Keratinocyte (primary cell): ENCODE measurements at regions not wholly inside any gene's neighbourhood (a gene's known extent, or its start where the extent isn't known, plus 50 kb on each side); places are given as distances from the start of the nearest gene placed in this dataset.

Experiments used
- DNase-seq: peaks from one replicate; pipeline ENCODE4 v3.0.0-alpha.2; 2011; ENCODE audit warnings: low read depth, missing footprints, low spot score
- FAIRE-seq: peaks from 2 replicates; lab custom pipeline; 2011; peaks lifted over from hg19 to GRCh38; lab: Jason Lieb, UNC
- H2AFZ ChIP-seq: 2 replicates; pipeline ENCODE4 v1.6.0; 2012; ENCODE audit warnings: low read length, control low read depth, inconsistent platforms; ENCODE audit not compliant: control insufficient read depth
- H3K27ac ChIP-seq: 2 replicates; pipeline ENCODE4 v1.5.1; 2011; ENCODE audit warnings: low read length; ENCODE audit not compliant: control insufficient read depth, insufficient read depth
- H3K27me3 ChIP-seq: 3 replicates; pipeline ENCODE4 v1.6.0; 2011; ENCODE audit warnings: low read length; ENCODE audit not compliant: control insufficient read depth, insufficient read depth; ENCODE audit errors: extremely low read depth
- H3K36me3 ChIP-seq, 2 experiments: 2 replicates in 1 of 2; 3 replicates in 1 of 2; pipeline ENCODE4 v1.5.1; 2011; ENCODE audit warnings: low read length in 2 of 2, mild to moderate bottlenecking in 1 of 2; ENCODE audit not compliant: control insufficient read depth in 2 of 2, insufficient read depth in 2 of 2; ENCODE audit errors: extremely low read depth in 1 of 2
- H3K4me1 ChIP-seq: 3 replicates; pipeline ENCODE4 v1.5.1; 2011; ENCODE audit warnings: low read length; ENCODE audit not compliant: control insufficient read depth, insufficient read depth; ENCODE audit errors: extremely low read depth
- H3K4me2 ChIP-seq: 3 replicates; pipeline ENCODE4 v1.6.0; 2011; ENCODE audit warnings: low read depth, low read length; ENCODE audit not compliant: control insufficient read depth, insufficient read depth; ENCODE audit errors: extremely low read depth
- H3K4me3 ChIP-seq, 3 experiments: fragments of 200-600 bp in 1 of 3; sonication (generic) in 1 of 3; 2 replicates in 2 of 3; 3 replicates in 1 of 3; pipeline ENCODE4 v1.5.1; 2011 to 2016; ENCODE audit warnings: low read length in 3 of 3, mild to moderate bottlenecking in 3 of 3, control low read depth in 2 of 3, inconsistent platforms in 1 of 3, low read depth in 1 of 3, mixed read lengths in 1 of 3, mixed run types in 1 of 3, moderate library complexity in 1 of 3; ENCODE audit not compliant: control insufficient read depth in 2 of 3, insufficient read depth in 2 of 3; ENCODE audit errors: extremely low read depth in 1 of 3
- H3K79me2 ChIP-seq: 2 replicates; pipeline ENCODE4 v1.6.0; 2012; ENCODE audit warnings: low read length; ENCODE audit not compliant: control insufficient read depth, insufficient read depth
- H3K9ac ChIP-seq: 3 replicates; pipeline ENCODE4 v1.6.0; 2011; ENCODE audit warnings: low read length; ENCODE audit not compliant: control insufficient read depth, insufficient read depth; ENCODE audit errors: extremely low read depth
- H3K9me1 ChIP-seq: 3 replicates; pipeline ENCODE4 v1.6.0; 2011; ENCODE audit warnings: low read length; ENCODE audit not compliant: control insufficient read depth, insufficient read depth; ENCODE audit errors: extremely low read depth
- H3K9me3 ChIP-seq: 2 replicates; pipeline ENCODE4 v1.5.1; 2012; ENCODE audit warnings: low read depth, low read length; ENCODE audit not compliant: control insufficient read depth
- H4K20me1 ChIP-seq: 3 replicates; pipeline ENCODE4 v1.6.0; 2011; ENCODE audit warnings: low read length; ENCODE audit not compliant: control insufficient read depth, insufficient read depth; ENCODE audit errors: extremely low read depth
- EZH2 ChIP-seq: IDR thresholded peaks from one replicate; pipeline ENCODE4 v1.6.1; 2012; ENCODE audit warnings: inconsistent platforms, mild to moderate bottlenecking, low read length, moderate library complexity
- dilution Hi-C: fragments of 300-500 bp; cut with MboI; formaldehyde crosslinking; loops from one replicate; pipeline ENCODE4 v1.7.0; 2020; ENCODE audit warnings: low sequenced_read_pairs; ENCODE audit not compliant: extremely low pct_ligation_motif_present
- TF ChIP-seq, protein P1 (sequence below), 3 experiments: IDR thresholded peaks in 1 of 3; conservative IDR thresholded peaks in 1 of 3; optimal IDR thresholded peaks in 1 of 3; 2 replicates in 2 of 3; 3 replicates in 1 of 3; pipeline versions ENCODE3 to v1.5.1; 2011; ENCODE audit warnings: low read length in 3 of 3, mild to moderate bottlenecking in 3 of 3, moderate library complexity in 2 of 3, control low read depth in 1 of 3, inconsistent platforms in 1 of 3; ENCODE audit not compliant: insufficient read depth in 2 of 3; ENCODE audit errors: extremely low read depth in 1 of 3

DNA sequence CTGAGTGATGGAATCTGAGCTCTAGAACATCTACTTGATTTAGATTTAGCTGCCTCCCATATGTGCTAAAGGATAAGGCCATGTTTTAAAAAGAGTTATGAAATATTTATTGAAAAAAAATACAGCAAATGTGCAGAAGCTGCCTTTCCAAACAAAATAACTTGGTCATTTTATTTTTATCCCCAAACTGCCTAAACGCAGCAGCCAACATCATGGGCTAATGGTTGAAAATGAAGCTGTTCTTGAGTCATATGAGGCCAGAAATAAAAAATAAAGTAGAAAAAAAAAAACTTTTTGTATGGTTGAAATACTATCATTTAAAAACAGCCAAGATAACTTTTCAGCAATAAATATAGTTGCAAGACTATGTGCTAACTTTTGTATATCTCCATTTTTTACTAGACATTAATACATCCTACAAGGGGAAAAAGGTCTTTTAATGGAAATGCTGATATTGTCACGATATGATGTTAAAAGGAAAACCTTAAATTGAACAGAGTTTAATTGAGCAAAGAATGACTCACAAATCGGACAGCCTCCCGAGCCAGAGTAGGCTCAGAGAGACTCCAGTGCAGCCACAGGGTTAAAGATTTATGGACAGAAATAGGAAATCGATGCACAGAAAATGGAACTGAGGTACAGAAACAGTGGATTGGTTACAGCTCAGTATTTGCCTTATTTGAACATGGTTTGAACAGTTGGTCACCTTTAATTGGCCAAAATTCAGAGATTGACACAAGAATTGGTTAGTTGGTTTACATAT is 305.8 kb downstream of the MDFIC start:
- no peak for DNase-seq
- no peak for FAIRE-seq

DNA sequence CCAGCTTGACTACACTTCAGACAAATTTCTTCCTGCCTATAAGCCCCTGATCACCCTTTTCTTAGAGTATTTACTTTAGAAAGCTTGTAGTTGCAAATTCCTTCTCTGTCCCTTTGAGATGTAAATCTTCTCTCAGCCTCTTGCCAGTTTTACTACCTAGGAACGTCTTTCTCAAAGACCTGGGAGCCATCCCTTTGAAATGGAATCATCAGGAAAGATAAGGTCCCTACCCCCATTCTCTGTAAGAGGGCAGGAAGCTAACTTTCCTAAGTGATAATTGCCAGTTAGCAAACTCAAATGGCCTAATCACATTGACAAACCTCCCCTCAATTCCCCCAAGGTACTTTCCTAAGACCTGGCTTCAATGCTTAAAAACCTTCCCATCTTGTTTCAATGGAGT is 304.5 kb downstream of the MDFIC start:
- Histone ChIP-seq H3K9me1 (no peaks in the 10 kb centered on the region), H2AFZ (no peak overlapping the region), H3K9me3 (no peaks in the 10 kb centered on the region), H3K4me3 (no peak overlapping the region), H3K4me2 (no peak overlapping the region), H3K27ac (no peak overlapping the region), H3K36me3 (no peaks in the 10 kb centered on the region), H3K79me2 (no peaks in the 10 kb centered on the region), H3K4me1 (peaks cover 17% of the 10 kb centered on the region), H3K27me3 (no peaks in the 10 kb centered on the region), H3K9ac (no peak overlapping the region), H4K20me1 (no peaks in the 10 kb centered on the region)
- dilution Hi-C loops: no loop called here
- DNase-seq (no peak), FAIRE-seq (no peak)
- no peak for TF ChIP-seq EZH2
- TF ChIP-seq, protein P1, sequence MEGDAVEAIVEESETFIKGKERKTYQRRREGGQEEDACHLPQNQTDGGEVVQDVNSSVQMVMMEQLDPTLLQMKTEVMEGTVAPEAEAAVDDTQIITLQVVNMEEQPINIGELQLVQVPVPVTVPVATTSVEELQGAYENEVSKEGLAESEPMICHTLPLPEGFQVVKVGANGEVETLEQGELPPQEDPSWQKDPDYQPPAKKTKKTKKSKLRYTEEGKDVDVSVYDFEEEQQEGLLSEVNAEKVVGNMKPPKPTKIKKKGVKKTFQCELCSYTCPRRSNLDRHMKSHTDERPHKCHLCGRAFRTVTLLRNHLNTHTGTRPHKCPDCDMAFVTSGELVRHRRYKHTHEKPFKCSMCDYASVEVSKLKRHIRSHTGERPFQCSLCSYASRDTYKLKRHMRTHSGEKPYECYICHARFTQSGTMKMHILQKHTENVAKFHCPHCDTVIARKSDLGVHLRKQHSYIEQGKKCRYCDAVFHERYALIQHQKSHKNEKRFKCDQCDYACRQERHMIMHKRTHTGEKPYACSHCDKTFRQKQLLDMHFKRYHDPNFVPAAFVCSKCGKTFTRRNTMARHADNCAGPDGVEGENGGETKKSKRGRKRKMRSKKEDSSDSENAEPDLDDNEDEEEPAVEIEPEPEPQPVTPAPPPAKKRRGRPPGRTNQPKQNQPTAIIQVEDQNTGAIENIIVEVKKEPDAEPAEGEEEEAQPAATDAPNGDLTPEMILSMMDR (optimal IDR thresholded peaks at IDR 0.05 in 1 of 3, IDR thresholded peaks at IDR 0.05 in 1 of 3, conservative IDR thresholded peaks at IDR 0.05 in 1 of 3; ENCODE audit: extremely low read depth in 1 of 3, insufficient read depth in 2 of 3, low read length in 3 of 3): no peak

More for the DNA sequence above, 305.8 kb downstream of the MDFIC start:
- Histone ChIP-seq H4K20me1 (no peaks in the 10 kb centered on the region), H3K4me2 (no peak overlapping the region), H3K9ac (no peak overlapping the region), H3K9me1 (no peaks in the 10 kb centered on the region), H3K4me3 (no peak overlapping the region), H3K9me3 (no peaks in the 10 kb centered on the region), H3K27ac (no peak overlapping the region), H3K27me3 (no peaks in the 10 kb centered on the region), H3K36me3 (no peaks in the 10 kb centered on the region), H3K79me2 (no peaks in the 10 kb centered on the region), H3K4me1 (peaks cover 27% of the 10 kb centered on the region), H2AFZ (no peak overlapping the region)
- dilution Hi-C loops: no loop called here
- TF ChIP-seq, protein P1 (optimal IDR thresholded peaks at IDR 0.05 in 1 of 3, IDR thresholded peaks at IDR 0.05 in 1 of 3, conservative IDR thresholded peaks at IDR 0.05 in 1 of 3; ENCODE audit: extremely low read depth in 1 of 3, insufficient read depth in 2 of 3, low read length in 3 of 3): no peak
- no peak for TF ChIP-seq EZH2
